Smooth muscle cell (in vitro differentiated cells): ENCODE measurements at regions not wholly inside any gene's neighbourhood (a gene's known extent, or its start where the extent isn't known, plus 50 kb on each side); places are given as distances from the start of the nearest gene placed in this dataset.
A peak's percentile ranks its signal among the peaks of the same experiment; 100 is the strongest.

ENCODE experiments used
- DNase-seq: peaks from one replicate; lab custom pipeline; 2025; ENCODE audit not compliant: unreplicated experiment; lab: John Stamatoyannopoulos, UW
- H2AFZ ChIP-seq: fragments of 200-600 bp; sonication (generic); 2 replicates; pipeline ENCODE4 v1.6.0; 2016; ENCODE audit warnings: antibody characterized with exemption, low read depth, mild to moderate bottlenecking
- H3F3A ChIP-seq: fragments of 200-600 bp; sonication (generic); 2 replicates; pipeline ENCODE4 v1.6.0; 2017; ENCODE audit warnings: antibody characterized with exemption, low read depth
- H3K27ac ChIP-seq: fragments of 200-600 bp; sonication (generic); 2 replicates; pipeline ENCODE4 v1.5.1; 2016; ENCODE audit warnings: low read depth, mild to moderate bottlenecking
- H3K27me3 ChIP-seq: fragments of 200-600 bp; sonication (generic); 2 replicates; pipeline ENCODE4 v1.6.1; 2016; ENCODE audit warnings: low read depth, mild to moderate bottlenecking
- H3K36me3 ChIP-seq: fragments of 200-600 bp; sonication (generic); 2 replicates; pipeline ENCODE4 v1.5.1; 2016; ENCODE audit warnings: low read depth
- H3K4me1 ChIP-seq: fragments of 200-600 bp; sonication (generic); 2 replicates; pipeline ENCODE4 v1.5.1; 2016; ENCODE audit warnings: low read depth
- H3K4me2 ChIP-seq: fragments of 200-600 bp; sonication (generic); 2 replicates; pipeline ENCODE4 v1.6.0; 2016; ENCODE audit warnings: mild to moderate bottlenecking
- H3K4me3 ChIP-seq: fragments of 200-600 bp; sonication (generic); 2 replicates; pipeline ENCODE4 v1.5.1; 2016; ENCODE audit warnings: mild to moderate bottlenecking
- H3K79me2 ChIP-seq: fragments of 200-600 bp; sonication (generic); 2 replicates; pipeline ENCODE4 v1.6.0; 2016; ENCODE audit warnings: low read depth, mild to moderate bottlenecking
- H3K9ac ChIP-seq: fragments of 200-600 bp; sonication (generic); 2 replicates; pipeline ENCODE4 v1.6.0; 2016; ENCODE audit warnings: low read depth
- H3K9me3 ChIP-seq: fragments of 200-600 bp; sonication (generic); replicated peaks from 2 replicates; pipeline ENCODE4 v1.5.1; 2016; ENCODE audit warnings: low read depth
- H4K20me1 ChIP-seq: fragments of 200-600 bp; sonication (generic); 2 replicates; pipeline ENCODE4 v1.6.0; 2016; ENCODE audit warnings: low read depth
- WGBS: methylation state at CpG from one replicate; pipeline ENCODE4 v1.1.7; 2016; ENCODE audit warnings: low lambda C conversion rate; 5-methylcytosine and 5-hydroxymethylcytosine counted together
- TF ChIP-seq, protein P1 (sequence below): fragments of 200-600 bp; sonication (generic); IDR thresholded peaks from 2 replicates; pipeline ENCODE4 v1.5.1; 2017; ENCODE audit warnings: borderline replicate concordance, mild to moderate bottlenecking, antibody characterized with exemption; ENCODE audit not compliant: insufficient read depth, poor library complexity, severe bottlenecking

DNA sequence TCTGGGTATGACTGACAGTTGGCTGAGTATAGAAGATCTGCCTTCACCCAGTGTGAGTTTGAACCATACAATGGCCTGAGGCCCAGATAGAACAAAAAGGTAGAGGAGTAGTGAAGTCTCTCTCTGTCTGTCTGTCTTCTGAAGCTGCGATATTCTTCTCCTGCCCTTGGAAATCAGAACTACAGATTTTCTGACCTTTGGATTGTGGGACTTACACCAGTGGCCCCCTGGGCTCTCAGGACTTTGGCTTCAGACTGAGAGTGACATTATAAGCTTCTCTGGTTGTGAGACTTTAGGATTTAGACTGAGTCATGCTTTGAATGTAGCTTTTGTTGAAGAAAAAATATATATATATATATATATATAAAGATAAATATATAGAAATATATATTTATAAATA is 1235.0 kb upstream of the ADGRL4 start:
- Histone ChIP-seq H3K9me3 (no peaks in the 10 kb centered on the region), H4K20me1 (no peaks in the 10 kb centered on the region), H3K9ac (no peak overlapping the region), H2AFZ (no peak overlapping the region), H3K27ac (no peak overlapping the region), H3F3A (no peaks in the 10 kb centered on the region), H3K36me3 (no peaks in the 10 kb centered on the region), H3K4me2 (no peak overlapping the region), H3K4me3 (no peak overlapping the region), H3K4me1 (no peaks in the 10 kb centered on the region), H3K79me2 (no peaks in the 10 kb centered on the region), H3K27me3 (no peaks in the 10 kb centered on the region)
- no peak for DNase-seq
- TF ChIP-seq, protein P1, sequence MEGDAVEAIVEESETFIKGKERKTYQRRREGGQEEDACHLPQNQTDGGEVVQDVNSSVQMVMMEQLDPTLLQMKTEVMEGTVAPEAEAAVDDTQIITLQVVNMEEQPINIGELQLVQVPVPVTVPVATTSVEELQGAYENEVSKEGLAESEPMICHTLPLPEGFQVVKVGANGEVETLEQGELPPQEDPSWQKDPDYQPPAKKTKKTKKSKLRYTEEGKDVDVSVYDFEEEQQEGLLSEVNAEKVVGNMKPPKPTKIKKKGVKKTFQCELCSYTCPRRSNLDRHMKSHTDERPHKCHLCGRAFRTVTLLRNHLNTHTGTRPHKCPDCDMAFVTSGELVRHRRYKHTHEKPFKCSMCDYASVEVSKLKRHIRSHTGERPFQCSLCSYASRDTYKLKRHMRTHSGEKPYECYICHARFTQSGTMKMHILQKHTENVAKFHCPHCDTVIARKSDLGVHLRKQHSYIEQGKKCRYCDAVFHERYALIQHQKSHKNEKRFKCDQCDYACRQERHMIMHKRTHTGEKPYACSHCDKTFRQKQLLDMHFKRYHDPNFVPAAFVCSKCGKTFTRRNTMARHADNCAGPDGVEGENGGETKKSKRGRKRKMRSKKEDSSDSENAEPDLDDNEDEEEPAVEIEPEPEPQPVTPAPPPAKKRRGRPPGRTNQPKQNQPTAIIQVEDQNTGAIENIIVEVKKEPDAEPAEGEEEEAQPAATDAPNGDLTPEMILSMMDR, result no peak
- WGBS, result 80% methylated on average over 1 of the region's 1 CpG

DNA sequence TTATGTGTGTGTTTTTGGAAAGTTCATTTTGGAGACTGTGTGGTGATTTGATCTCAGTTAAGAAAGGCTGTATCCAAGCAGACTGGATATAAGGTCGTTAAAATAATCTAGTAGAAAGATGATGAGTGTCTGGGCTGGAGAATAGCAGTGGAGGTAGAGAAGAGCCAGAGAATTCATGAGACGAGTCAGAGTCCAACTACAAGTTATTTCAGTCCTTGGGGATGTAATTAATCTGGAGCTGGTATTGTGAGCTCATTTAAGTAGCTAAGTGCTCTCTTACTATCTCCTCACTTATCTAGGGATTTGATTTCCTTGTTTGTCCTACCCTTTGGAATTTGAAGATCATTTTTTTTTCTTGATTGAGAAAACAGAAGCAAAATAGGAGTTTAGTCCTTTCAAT is 1219.0 kb upstream of the ADGRL4 start:
- peak overlapping the region; percentile 30 for H2AFZ ChIP-seq
- 26% methylated on average over 2 of the region's 2 CpGs for WGBS
- TF ChIP-seq, protein P1, result no peak

DNA sequence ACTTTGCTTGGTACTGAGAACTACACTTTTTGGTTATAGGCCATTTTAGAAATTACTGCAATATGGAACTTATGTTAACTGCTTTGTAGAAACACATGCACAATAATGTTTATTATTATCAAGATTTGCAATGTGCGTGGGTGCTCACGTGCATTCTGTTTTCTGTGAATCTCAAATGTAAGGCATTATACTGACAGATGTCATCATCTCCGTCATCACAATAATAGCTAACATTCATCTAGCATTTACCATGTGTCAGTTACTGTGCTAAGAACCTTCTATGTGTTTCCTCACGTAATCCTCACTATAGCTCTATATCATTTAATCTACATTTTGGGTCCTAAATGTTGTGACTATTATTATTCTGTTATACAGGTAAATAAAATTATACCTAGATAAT is 1214.8 kb upstream of the ADGRL4 start:
- Histone ChIP-seq H3K9ac (no peak overlapping the region), H4K20me1 (no peaks in the 10 kb centered on the region), H3K4me3 (no peak overlapping the region), H3K4me1 (no peaks in the 10 kb centered on the region), H2AFZ (no peak overlapping the region), H3K27ac (no peak overlapping the region), H3K9me3 (no peaks in the 10 kb centered on the region), H3K36me3 (no peaks in the 10 kb centered on the region), H3K27me3 (no peaks in the 10 kb centered on the region), H3F3A (no peaks in the 10 kb centered on the region), H3K4me2 (no peak overlapping the region), H3K79me2 (no peaks in the 10 kb centered on the region)
- 98% methylated on average over 4 of the region's 4 CpGs for WGBS
- DNase-seq, result no peak
- TF ChIP-seq, protein P1, result no peak

More for the DNA sequence above, 1219.0 kb upstream of the ADGRL4 start:
- Histone ChIP-seq H3K27ac (no peak overlapping the region), H3K36me3 (no peaks in the 10 kb centered on the region), H3K4me1 (no peaks in the 10 kb centered on the region), H3K4me3 (no peak overlapping the region), H3K4me2 (no peak overlapping the region), H3K27me3 (no peaks in the 10 kb centered on the region), H4K20me1 (no peaks in the 10 kb centered on the region), H3K9me3 (no peaks in the 10 kb centered on the region), H3K79me2 (no peaks in the 10 kb centered on the region), H3F3A (no peaks in the 10 kb centered on the region), H3K9ac (no peak overlapping the region)
- no peak for DNase-seq

DNA sequence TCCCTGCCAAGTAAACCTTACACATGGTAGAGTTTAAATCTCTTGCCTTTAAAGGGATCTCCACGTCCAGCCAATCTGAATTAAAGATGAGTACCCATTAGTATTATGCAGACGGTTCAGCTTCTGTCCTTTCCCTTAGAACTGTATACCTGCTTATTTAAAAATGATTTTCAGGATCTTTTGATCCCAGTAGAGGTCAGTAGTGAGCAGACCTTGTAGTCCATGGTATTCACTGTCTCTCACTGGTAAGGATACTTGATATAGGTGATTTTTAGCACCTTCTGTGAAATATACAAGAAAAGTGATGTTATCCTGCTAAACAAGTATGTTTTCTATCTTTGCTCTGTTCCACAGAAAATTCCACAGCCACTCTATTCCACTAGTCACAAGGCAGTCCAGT is 1211.6 kb upstream of the ADGRL4 start:
- Histone ChIP-seq H3K4me1 (no peaks in the 10 kb centered on the region), H3K36me3 (no peaks in the 10 kb centered on the region), H3K4me2 (no peak overlapping the region), H2AFZ (no peak overlapping the region), H3K27me3 (no peaks in the 10 kb centered on the region), H3K4me3 (no peak overlapping the region), H3K27ac (no peak overlapping the region), H3K79me2 (no peaks in the 10 kb centered on the region), H3K9me3 (no peaks in the 10 kb centered on the region), H3K9ac (no peak overlapping the region), H3F3A (no peaks in the 10 kb centered on the region), H4K20me1 (no peaks in the 10 kb centered on the region)
- TF ChIP-seq, protein P1, result peak; percentile 71
- no peak for DNase-seq
- 36% methylated on average over 2 of the region's 2 CpGs for WGBS
